Neural progenitor cell (in vitro differentiated cells): ENCODE measurements at regions not wholly inside any gene's neighbourhood (a gene's known extent, or its start where the extent isn't known, plus 50 kb on each side); places are given as distances from the start of the nearest gene placed in this dataset.

ENCODE experiments used
- CTCF ChIP-seq: fragments of 200-600 bp; sonication (generic); IDR thresholded peaks from 2 replicates; pipeline ENCODE4 v1.5.1; 2017; ENCODE audit warnings: antibody characterized with exemption, mild to moderate bottlenecking
- EZH2phosphoT487 ChIP-seq: fragments of 200-600 bp; sonication (generic); IDR thresholded peaks from 2 replicates; pipeline ENCODE4 v1.6.1; 2017; ENCODE audit warnings: antibody characterized with exemption

DNA sequence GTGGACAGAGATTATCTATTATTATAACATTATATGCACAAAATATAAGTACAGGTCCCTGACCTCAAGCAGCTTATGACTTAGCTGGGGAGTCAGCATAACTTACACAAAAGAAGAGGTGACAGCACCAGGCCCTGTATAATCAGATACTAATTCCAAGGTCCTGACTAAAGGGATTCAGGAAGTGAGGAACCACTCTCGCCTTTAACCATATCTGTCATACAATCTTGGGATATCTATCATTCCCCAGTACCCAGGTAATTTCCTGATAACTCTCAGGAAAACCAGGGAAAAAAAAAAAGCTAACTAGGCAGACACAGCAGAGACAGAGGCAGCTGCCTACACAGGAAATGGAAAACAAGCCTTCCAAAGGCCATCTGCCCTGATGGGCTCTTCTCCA lies 78.5 kb upstream of the CAMK1G start:
- TF ChIP-seq EZH2phosphoT487 (no peak), CTCF (no peak)
